Osteocyte (in vitro differentiated cells): ENCODE measurements at regions not wholly inside any gene's neighbourhood (a gene's known extent, or its start where the extent isn't known, plus 50 kb on each side); places are given as distances from the start of the nearest gene placed in this dataset.

Source experiments
- DNase-seq: peaks from one replicate; pipeline ENCODE4 v3.0.0; 2021; ENCODE audit warnings: mixed read lengths; ENCODE audit not compliant: unreplicated experiment; ENCODE audit errors: extremely low spot score
- H3K27ac Mint-ChIP-seq: one replicate; pipeline ENCODE4 v1.8.0; 2021; ENCODE audit warnings: mild to moderate bottlenecking, mixed read lengths; ENCODE audit not compliant: unreplicated experiment
- H3K27me3 Mint-ChIP-seq: one replicate; pipeline ENCODE4 v1.8.0; 2021; ENCODE audit warnings: mixed read lengths; ENCODE audit not compliant: unreplicated experiment
- H3K36me3 Mint-ChIP-seq: one replicate; pipeline ENCODE4 v1.8.0; 2021; ENCODE audit warnings: mixed read lengths; ENCODE audit not compliant: unreplicated experiment
- H3K4me1 Mint-ChIP-seq: one replicate; pipeline ENCODE4 v1.8.0; 2021; ENCODE audit warnings: mixed read lengths; ENCODE audit not compliant: unreplicated experiment
- H3K4me3 Mint-ChIP-seq: one replicate; pipeline ENCODE4 v1.8.0; 2021; ENCODE audit warnings: mild to moderate bottlenecking, moderate library complexity, mixed read lengths; ENCODE audit not compliant: unreplicated experiment
- H3K9me3 Mint-ChIP-seq: one replicate; pipeline ENCODE4 v1.8.0; 2021; ENCODE audit warnings: mixed read lengths; ENCODE audit not compliant: unreplicated experiment
- TF ChIP-seq, protein P1 (sequence below): fragments of 200-600 bp; sonication (generic); IDR thresholded peaks from 2 replicates; pipeline ENCODE4 v1.5.0; 2021; ENCODE audit warnings: antibody characterized with exemption, mild to moderate bottlenecking, moderate library complexity

DNA sequence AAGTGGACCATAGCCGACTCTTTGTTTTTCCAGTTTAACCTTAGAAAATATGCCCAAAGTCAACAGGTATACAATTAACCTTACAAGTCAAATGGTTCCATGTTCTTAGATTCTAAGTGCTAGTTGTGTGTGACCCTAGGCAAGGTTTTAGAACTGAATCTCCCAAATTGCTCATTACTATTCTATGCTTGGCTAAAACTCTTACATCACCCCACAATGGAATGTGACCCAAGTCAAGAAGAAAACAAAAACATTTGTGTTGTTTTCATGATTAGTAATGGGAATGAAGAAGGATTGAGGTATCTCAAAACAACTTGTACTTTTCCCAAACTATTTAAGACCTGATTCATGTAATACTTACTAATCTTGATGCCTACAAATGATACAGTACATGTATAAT, 159.2 kb downstream of the ARRDC3 start:
- H3K4me3 Mint-ChIP-seq: no peak overlapping the region
- H3K36me3 Mint-ChIP-seq: no peaks in the 10 kb centered on the region
- no peaks in the 10 kb centered on the region for H3K4me1 Mint-ChIP-seq
- TF ChIP-seq, protein P1, sequence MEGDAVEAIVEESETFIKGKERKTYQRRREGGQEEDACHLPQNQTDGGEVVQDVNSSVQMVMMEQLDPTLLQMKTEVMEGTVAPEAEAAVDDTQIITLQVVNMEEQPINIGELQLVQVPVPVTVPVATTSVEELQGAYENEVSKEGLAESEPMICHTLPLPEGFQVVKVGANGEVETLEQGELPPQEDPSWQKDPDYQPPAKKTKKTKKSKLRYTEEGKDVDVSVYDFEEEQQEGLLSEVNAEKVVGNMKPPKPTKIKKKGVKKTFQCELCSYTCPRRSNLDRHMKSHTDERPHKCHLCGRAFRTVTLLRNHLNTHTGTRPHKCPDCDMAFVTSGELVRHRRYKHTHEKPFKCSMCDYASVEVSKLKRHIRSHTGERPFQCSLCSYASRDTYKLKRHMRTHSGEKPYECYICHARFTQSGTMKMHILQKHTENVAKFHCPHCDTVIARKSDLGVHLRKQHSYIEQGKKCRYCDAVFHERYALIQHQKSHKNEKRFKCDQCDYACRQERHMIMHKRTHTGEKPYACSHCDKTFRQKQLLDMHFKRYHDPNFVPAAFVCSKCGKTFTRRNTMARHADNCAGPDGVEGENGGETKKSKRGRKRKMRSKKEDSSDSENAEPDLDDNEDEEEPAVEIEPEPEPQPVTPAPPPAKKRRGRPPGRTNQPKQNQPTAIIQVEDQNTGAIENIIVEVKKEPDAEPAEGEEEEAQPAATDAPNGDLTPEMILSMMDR: no peak
- DNase-seq: no peak
- no peaks in the 10 kb centered on the region for H3K27me3 Mint-ChIP-seq
- H3K9me3 Mint-ChIP-seq: no peaks in the 10 kb centered on the region
- no peak overlapping the region for H3K27ac Mint-ChIP-seq

DNA sequence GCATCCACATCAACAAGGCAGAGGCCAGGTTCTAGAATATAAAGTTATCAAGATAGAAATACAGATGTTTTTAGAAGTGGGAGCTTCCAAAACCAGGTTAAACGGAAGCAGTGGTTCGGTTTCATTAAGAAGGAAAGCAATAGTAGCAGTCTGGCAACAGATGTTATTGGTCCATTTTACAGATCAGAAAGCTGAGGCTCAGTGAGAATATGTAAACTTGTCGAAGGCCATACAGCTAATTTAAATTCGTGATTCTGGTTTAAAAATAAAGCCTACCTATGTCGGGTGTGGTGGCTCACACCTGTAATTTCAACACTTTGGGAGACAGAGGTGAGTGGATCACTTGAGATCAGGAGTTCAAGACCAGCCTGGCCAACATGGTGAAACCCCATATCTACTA, 160.6 kb downstream of the ARRDC3 start:
- TF ChIP-seq, protein P1: no peak
- no peaks in the 10 kb centered on the region for H3K27me3 Mint-ChIP-seq
- H3K9me3 Mint-ChIP-seq: no peaks in the 10 kb centered on the region
- no peak overlapping the region for H3K27ac Mint-ChIP-seq
- H3K36me3 Mint-ChIP-seq: no peaks in the 10 kb centered on the region
- H3K4me3 Mint-ChIP-seq: no peak overlapping the region
- H3K4me1 Mint-ChIP-seq: no peaks in the 10 kb centered on the region
- no peak for DNase-seq

DNA sequence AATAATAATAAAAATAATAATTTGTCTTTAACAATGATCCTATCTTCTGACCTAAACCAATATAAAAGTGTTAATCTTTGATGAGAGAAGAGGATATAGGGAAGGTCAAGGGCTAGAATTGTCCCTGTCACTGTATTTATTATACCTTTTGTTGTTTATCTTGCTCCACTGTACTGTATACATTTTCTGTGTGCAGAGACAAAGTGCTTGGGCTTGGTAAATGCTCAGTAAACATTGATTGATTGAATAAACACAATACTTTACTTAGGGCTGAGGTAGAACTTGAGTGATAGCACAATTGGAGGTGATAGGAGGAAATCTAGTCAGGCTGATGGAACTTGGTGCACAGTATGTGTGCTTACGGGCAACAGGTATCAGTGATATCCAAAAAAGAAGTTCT, 161.2 kb downstream of the ARRDC3 start:
- no peaks in the 10 kb centered on the region for H3K9me3 Mint-ChIP-seq
- H3K27ac Mint-ChIP-seq: no peak overlapping the region
- TF ChIP-seq, protein P1: no peak
- H3K4me1 Mint-ChIP-seq: no peaks in the 10 kb centered on the region
- no peak for DNase-seq
- no peaks in the 10 kb centered on the region for H3K36me3 Mint-ChIP-seq
- H3K4me3 Mint-ChIP-seq: no peak overlapping the region
- no peaks in the 10 kb centered on the region for H3K27me3 Mint-ChIP-seq

DNA sequence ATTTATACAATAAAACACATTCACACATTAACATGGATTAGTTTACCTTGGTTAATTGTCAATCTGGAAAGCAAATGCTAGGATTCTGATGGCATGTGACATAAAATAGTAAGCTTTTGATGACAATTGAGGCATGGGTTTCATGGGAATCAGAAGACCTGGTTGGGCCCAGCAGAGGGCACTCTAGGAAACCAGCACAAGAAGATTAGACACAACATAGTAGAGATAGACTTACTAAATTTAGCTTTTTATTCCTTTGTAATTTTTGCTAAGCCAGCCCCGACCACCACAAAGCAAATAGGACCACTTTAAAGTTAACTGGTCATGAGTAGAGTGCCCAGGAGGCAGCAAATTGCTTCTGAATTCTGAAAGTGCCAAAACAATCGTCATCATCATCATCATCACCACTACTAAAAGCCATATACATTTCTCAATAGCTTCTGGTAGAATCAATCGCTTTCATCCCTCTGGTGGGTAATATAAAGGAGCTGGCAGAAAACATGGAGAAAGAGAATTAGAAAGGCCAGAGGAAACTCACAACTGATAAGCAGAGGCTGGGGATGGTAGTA, 163.2 kb downstream of the ARRDC3 start:
- H3K4me1 Mint-ChIP-seq: no peaks in the 10 kb centered on the region
- no peak overlapping the region for H3K27ac Mint-ChIP-seq
- DNase-seq: no peak
- H3K27me3 Mint-ChIP-seq: no peaks in the 10 kb centered on the region
- TF ChIP-seq, protein P1: peak; percentile 53
- H3K4me3 Mint-ChIP-seq: no peak overlapping the region
- no peaks in the 10 kb centered on the region for H3K9me3 Mint-ChIP-seq
- no peaks in the 10 kb centered on the region for H3K36me3 Mint-ChIP-seq

DNA sequence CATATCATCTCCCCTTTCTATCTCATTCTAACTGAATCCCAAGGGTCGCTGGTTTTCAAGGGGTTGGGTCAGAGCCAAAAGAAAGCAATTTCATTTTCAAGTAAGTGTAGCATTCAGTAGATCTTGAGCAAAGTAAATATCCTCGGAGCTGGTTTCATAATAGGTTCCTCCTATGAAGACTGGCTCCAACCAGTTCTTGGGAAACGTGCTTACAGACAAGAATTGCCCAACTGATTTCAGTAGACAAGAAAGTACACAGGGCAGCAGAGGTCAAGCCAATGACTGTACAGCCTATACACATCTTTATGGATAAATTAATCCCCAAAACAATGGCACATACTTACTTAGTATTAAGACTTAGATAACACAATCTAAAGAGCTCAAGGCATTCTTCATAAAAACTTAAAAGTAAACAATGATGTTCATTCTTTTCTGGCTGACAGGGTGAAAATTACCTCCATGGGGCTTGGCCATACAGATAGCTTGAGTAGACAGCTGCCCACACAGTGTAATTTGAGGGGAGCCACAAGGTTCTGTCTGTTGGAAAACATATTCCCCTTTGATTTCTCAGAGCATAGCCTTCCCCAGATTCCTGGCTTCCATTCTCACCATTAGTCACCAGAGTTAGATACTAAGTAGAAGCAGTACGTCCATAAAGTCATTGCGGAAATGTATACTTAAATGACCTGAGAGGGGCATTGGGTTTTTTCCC, 163.9 kb downstream of the ARRDC3 start:
- TF ChIP-seq, protein P1: no peak
- no peak for DNase-seq
- no peaks in the 10 kb centered on the region for H3K27me3 Mint-ChIP-seq
- H3K27ac Mint-ChIP-seq: no peak overlapping the region
- no peaks in the 10 kb centered on the region for H3K36me3 Mint-ChIP-seq
- no peaks in the 10 kb centered on the region for H3K4me1 Mint-ChIP-seq
- H3K9me3 Mint-ChIP-seq: no peaks in the 10 kb centered on the region
- no peak overlapping the region for H3K4me3 Mint-ChIP-seq
